Stimulated activated CD4-positive, alpha-beta T cell treated with anti-CD3 and anti-CD28 coated beads, Interleukin-15, amount 100 ng/mL, for 1 hour (primary cell): ENCODE measurements at regions not wholly inside any gene's neighbourhood (a gene's known extent, or its start where the extent isn't known, plus 50 kb on each side); places are given as distances from the start of the nearest gene placed in this dataset.

Experiments used
- DNase-seq, 2 donors: peaks; one replicate each; pipeline ENCODE4 v3.0.0-alpha.2; 2020; ENCODE audit warnings: low read depth in 1 of 2, low spot score in 1 of 2

- DNase-seq = no peak
These were observed 52.3 kb upstream of the KLHL25 start for GRCh38 chr15:85847031-85847430.

GRCh38 chr15:85849946-85850345 is 55.2 kb upstream of the KLHL25 start:
- DNase-seq = no peak

GRCh38 chr15:85852969-85853368 is 58.2 kb upstream of the KLHL25 start:
- DNase-seq = no peak

- peak in 1 of 2 donors; percentile 7 for DNase-seq
These were observed 59.8 kb upstream of the KLHL25 start for GRCh38 chr15:85854345-85855097.

- DNase-seq = peak; percentile 51 to 57
These were observed 64.1 kb upstream of the KLHL25 start for GRCh38 chr15:85858586-85859375.

GRCh38 chr15:85859671-85860070 is 64.9 kb upstream of the KLHL25 start:
- no peak for DNase-seq

- DNase-seq = no peak
These were observed 65.9 kb upstream of the KLHL25 start for GRCh38 chr15:85860394-85861161.

GRCh38 chr15:85865070-85865684 is 70.5 kb upstream of the KLHL25 start:
- no peak for DNase-seq

GRCh38 chr15:85867250-85867649 is 72.5 kb upstream of the KLHL25 start:
- no peak for DNase-seq

GRCh38 chr15:85869124-85869523 is 74.4 kb upstream of the KLHL25 start:
- DNase-seq = no peak

- DNase-seq = no peak
These were observed 75.7 kb upstream of the KLHL25 start for GRCh38 chr15:85870216-85871014.

GRCh38 chr15:85871545-85871944 is 76.8 kb upstream of the KLHL25 start:
- no peak for DNase-seq

- DNase-seq = no peak
These were observed 77.4 kb upstream of the KLHL25 start for GRCh38 chr15:85872125-85872524.

GRCh38 chr15:85874236-85874635 is 79.5 kb upstream of the KLHL25 start:
- no peak for DNase-seq

- no peak for DNase-seq
These were observed 81.0 kb upstream of the KLHL25 start for GRCh38 chr15:85875756-85876155.

- DNase-seq = no peak
These were observed 84.1 kb upstream of the KLHL25 start for GRCh38 chr15:85878828-85879225.

- DNase-seq = no peak
These were observed 84.8 kb upstream of the KLHL25 start for GRCh38 chr15:85879334-85880163.

GRCh38 chr15:85880501-85881190 is 85.9 kb upstream of the KLHL25 start:
- no peak for DNase-seq

GRCh38 chr15:85886309-85886811 is 91.6 kb upstream of the KLHL25 start:
- no peak for DNase-seq
